GM12892 (cell line): ENCODE measurements at regions not wholly inside any gene's neighbourhood (a gene's known extent, or its start where the extent isn't known, plus 50 kb on each side); places are given as distances from the start of the nearest gene placed in this dataset.

Experiments used
- POLR2A ChIP-seq: IDR thresholded peaks from 2 replicates; pipeline ENCODE4 v1.6.1; 2011; ENCODE audit warnings: low read depth, low read length, control low read depth
- POLR2AphosphoS5 ChIP-seq: IDR thresholded peaks from 2 replicates; pipeline ENCODE4 v1.6.1; 2011; ENCODE audit warnings: low read depth, low read length, control low read depth

- TF ChIP-seq POLR2A (no peak), POLR2AphosphoS5 (no peak)
Measured at GRCh38 chr5:107251151-107251550, 419.6 kb downstream of the EFNA5 start.
